HEK293 (cell line): ENCODE measurements at regions not wholly inside any gene's neighbourhood (a gene's known extent, or its start where the extent isn't known, plus 50 kb on each side); places are given as distances from the start of the nearest gene placed in this dataset.

Experiments
- CTCF ChIA-PET: fragments of 350-600 bp; formaldehyde crosslinking; extraction: SDS; loops from one replicate; lab custom pipeline; 2021; ENCODE audit warnings: antibody characterized with exemption; lab: Yijun Ruan, JAX
- POLR2A ChIA-PET: fragments of 300-600 bp; formaldehyde crosslinking; extraction: SDS; loops from one replicate; lab custom pipeline; 2020; ENCODE audit warnings: antibody characterized with exemption, inconsistent platforms; lab: Yijun Ruan, JAX
- H3K27ac ChIP-seq: fragments of 200-500 bp; sonication (Bioruptor generic); 2 replicates; pipeline ENCODE4 v1.5.1; 2014; ENCODE audit warnings: low read depth, low read length, control low read depth, inconsistent platforms; ENCODE audit errors: extremely low read depth
- H3K36me3 ChIP-seq, 2 experiments: fragments of 200-500 bp in 1 of 2; sonication (Bioruptor generic) in 1 of 2; 1 replicate in 1 of 2; 2 replicates in 1 of 2; pipeline ENCODE4 v1.5.1; 2014 to 2017; ENCODE audit warnings: inconsistent platforms in 2 of 2, low read length in 2 of 2; ENCODE audit not compliant: control insufficient read depth in 2 of 2, insufficient read depth in 1 of 2
- H3K4me1 ChIP-seq: fragments of 200-500 bp; sonication (Bioruptor generic); 2 replicates; pipeline ENCODE4 v1.5.1; 2014; ENCODE audit warnings: mild to moderate bottlenecking, low read length, inconsistent platforms; ENCODE audit not compliant: control insufficient read depth, insufficient read depth
- H3K4me3 ChIP-seq: 2 replicates; pipeline ENCODE4 v1.5.1; 2011; ENCODE audit warnings: low read depth, mild to moderate bottlenecking, control low read depth, low read length, moderate library complexity
- H3K9me3 ChIP-seq: fragments of 200-500 bp; sonication (Bioruptor generic); 2 replicates; pipeline ENCODE4 v1.5.1; 2014; ENCODE audit warnings: low read depth, low read length, inconsistent platforms; ENCODE audit not compliant: control insufficient read depth, insufficient read depth
- FEZF1 ChIP-seq: fragments of 450-650 bp; formaldehyde crosslinking; IDR thresholded peaks from 2 replicates; pipeline ENCODE4 v1.5.1; 2016; ENCODE audit warnings: missing biosample characterization, missing genetic modification characterization
- IKZF3 ChIP-seq: fragments of 450-650 bp; IDR thresholded peaks from 2 replicates; pipeline ENCODE4 v1.5.0; 2018; ENCODE audit warnings: missing biosample characterization, mild to moderate bottlenecking, missing genetic modification characterization, moderate library complexity
- PATZ1 ChIP-seq: fragments of 450-650 bp; formaldehyde crosslinking; IDR thresholded peaks from 2 replicates; pipeline ENCODE4 v1.5.1; 2016; ENCODE audit warnings: missing biosample characterization, missing genetic modification characterization
- ZBTB1 ChIP-seq: fragments of 450-650 bp; formaldehyde crosslinking; IDR thresholded peaks from 2 replicates; pipeline ENCODE4 v1.5.1; 2016; ENCODE audit warnings: missing biosample characterization, missing genetic modification characterization
- ZNF133 ChIP-seq: fragments of 450-650 bp; formaldehyde crosslinking; IDR thresholded peaks from 2 replicates; pipeline ENCODE4 v1.5.1; 2016; ENCODE audit warnings: missing biosample characterization, missing genetic modification characterization
- ZNF146 ChIP-seq: fragments of 450-650 bp; formaldehyde crosslinking; IDR thresholded peaks from 2 replicates; pipeline ENCODE4 v1.5.1; 2016; ENCODE audit warnings: missing biosample characterization, missing genetic modification characterization
- ZNF155 ChIP-seq: fragments of 450-650 bp; formaldehyde crosslinking; IDR thresholded peaks from 2 replicates; pipeline ENCODE4 v1.5.1; 2016; ENCODE audit warnings: missing biosample characterization, missing genetic modification characterization
- ZNF362 ChIP-seq: fragments of 450-650 bp; formaldehyde crosslinking; IDR thresholded peaks from 2 replicates; pipeline ENCODE4 v1.5.1; 2016; ENCODE audit warnings: missing biosample characterization, missing genetic modification characterization
- ZNF394 ChIP-seq: fragments of 450-650 bp; formaldehyde crosslinking; IDR thresholded peaks from 2 replicates; pipeline ENCODE4 v1.5.1; 2016; ENCODE audit warnings: missing biosample characterization, missing genetic modification characterization, mild to moderate bottlenecking, moderate library complexity, borderline replicate concordance
- ZNF426 ChIP-seq: fragments of 450-650 bp; formaldehyde crosslinking; IDR thresholded peaks from 2 replicates; pipeline ENCODE4 v1.5.1; 2017; ENCODE audit warnings: missing biosample characterization, missing genetic modification characterization, mild to moderate bottlenecking, inconsistent platforms, moderate library complexity
- ZNF514 ChIP-seq: fragments of 450-650 bp; formaldehyde crosslinking; IDR thresholded peaks from 2 replicates; pipeline ENCODE4 v1.5.1; 2016; ENCODE audit warnings: missing biosample characterization, missing genetic modification characterization
- ZNF558 ChIP-seq: fragments of 450-650 bp; formaldehyde crosslinking; IDR thresholded peaks from 2 replicates; pipeline ENCODE4 v1.5.1; 2016; ENCODE audit warnings: missing biosample characterization, missing genetic modification characterization
- ZNF626 ChIP-seq: fragments of 450-650 bp; sonication (Bioruptor Pico); formaldehyde crosslinking; IDR thresholded peaks from 2 replicates; pipeline ENCODE4 v1.5.1; 2018; ENCODE audit warnings: missing biosample characterization, missing genetic modification characterization, inconsistent platforms
- ZNF664 ChIP-seq: fragments of 450-650 bp; formaldehyde crosslinking; IDR thresholded peaks from 2 replicates; pipeline ENCODE4 v1.5.1; 2016; ENCODE audit warnings: missing biosample characterization, missing genetic modification characterization
- ZNF76 ChIP-seq: fragments of 450-650 bp; formaldehyde crosslinking; IDR thresholded peaks from 2 replicates; pipeline ENCODE4; 2016; ENCODE audit warnings: low read depth, missing biosample characterization, missing genetic modification characterization, borderline replicate concordance
- ZNF791 ChIP-seq: fragments of 450-650 bp; formaldehyde crosslinking; IDR thresholded peaks from 2 replicates; pipeline ENCODE4 v1.5.1; 2016; ENCODE audit warnings: missing biosample characterization, missing genetic modification characterization
- TF ChIP-seq, protein P1 (sequence below): fragments of 450-650 bp; formaldehyde crosslinking; conservative IDR thresholded peaks from 2 replicates; pipeline ENCODE4 v1.5.1; 2016; ENCODE audit warnings: low read depth, missing biosample characterization, missing genetic modification characterization
- TF ChIP-seq, protein P2 (sequence below): fragments of 450-650 bp; formaldehyde crosslinking; IDR thresholded peaks from 2 replicates; pipeline ENCODE4 v1.5.1; 2017; ENCODE audit warnings: missing biosample characterization, missing genetic modification characterization
- TF ChIP-seq, protein P3 (sequence below): fragments of 450-650 bp; formaldehyde crosslinking; IDR thresholded peaks from 2 replicates; pipeline ENCODE4 v1.5.1; 2016; ENCODE audit warnings: missing biosample characterization, missing genetic modification characterization, low read depth
- TF ChIP-seq, protein P4 (sequence below): fragments of 450-650 bp; formaldehyde crosslinking; IDR thresholded peaks from 2 replicates; pipeline ENCODE4 v1.5.1; 2017; ENCODE audit warnings: missing biosample characterization, missing genetic modification characterization

DNA sequence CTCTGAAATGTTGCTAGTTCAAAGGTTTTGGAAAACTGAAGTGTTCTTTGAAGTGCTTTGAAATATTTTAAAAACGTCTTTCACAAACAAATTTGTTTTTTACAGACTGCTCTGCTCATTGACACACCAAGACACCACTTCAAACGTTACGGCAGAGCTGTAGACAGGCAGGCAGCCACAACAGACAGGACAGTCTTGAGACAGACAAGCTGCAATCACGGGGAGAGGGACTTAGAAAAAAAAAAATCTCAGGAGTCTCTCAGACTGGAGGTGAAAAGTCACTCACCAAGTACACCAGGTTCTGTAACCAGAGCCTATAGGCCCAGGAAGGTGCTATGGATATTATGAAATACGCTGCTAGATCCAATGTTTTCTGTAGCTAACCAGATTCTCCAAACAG lies 135.4 kb downstream of the ISL1 start (continued):
- no peak for TF ChIP-seq ZNF362

GRCh38 chr5:51521583-51521982 lies 138.3 kb downstream of the ISL1 start:
- H3K36me3 ChIP-seq = no peaks in the 10 kb centered on the region
- H3K4me1 ChIP-seq = no peaks in the 10 kb centered on the region
- no peaks in the 10 kb centered on the region for H3K9me3 ChIP-seq
- H3K4me3 ChIP-seq = no peak overlapping the region
- no peak overlapping the region for H3K27ac ChIP-seq
- TF ChIP-seq ZNF146 (no peak), ZNF76 (tag by site-specific recombination) (no peak), ZNF664 (no peak), ZNF155 (tag by site-specific recombination) (no peak), IKZF3 (tag by site-specific recombination) (no peak), ZNF133 (tag by site-specific recombination) (no peak), ZNF426 (tag by site-specific recombination) (no peak), FEZF1 (tag by site-specific recombination) (no peak), ZNF514 (tag by site-specific recombination) (no peak), ZNF791 (tag by site-specific recombination) (no peak), ZNF626 (no peak), ZBTB1 (tag by site-specific recombination) (no peak), PATZ1 (tag by site-specific recombination) (no peak), ZNF394 (no peak)
- TF ChIP-seq, protein P1, sequence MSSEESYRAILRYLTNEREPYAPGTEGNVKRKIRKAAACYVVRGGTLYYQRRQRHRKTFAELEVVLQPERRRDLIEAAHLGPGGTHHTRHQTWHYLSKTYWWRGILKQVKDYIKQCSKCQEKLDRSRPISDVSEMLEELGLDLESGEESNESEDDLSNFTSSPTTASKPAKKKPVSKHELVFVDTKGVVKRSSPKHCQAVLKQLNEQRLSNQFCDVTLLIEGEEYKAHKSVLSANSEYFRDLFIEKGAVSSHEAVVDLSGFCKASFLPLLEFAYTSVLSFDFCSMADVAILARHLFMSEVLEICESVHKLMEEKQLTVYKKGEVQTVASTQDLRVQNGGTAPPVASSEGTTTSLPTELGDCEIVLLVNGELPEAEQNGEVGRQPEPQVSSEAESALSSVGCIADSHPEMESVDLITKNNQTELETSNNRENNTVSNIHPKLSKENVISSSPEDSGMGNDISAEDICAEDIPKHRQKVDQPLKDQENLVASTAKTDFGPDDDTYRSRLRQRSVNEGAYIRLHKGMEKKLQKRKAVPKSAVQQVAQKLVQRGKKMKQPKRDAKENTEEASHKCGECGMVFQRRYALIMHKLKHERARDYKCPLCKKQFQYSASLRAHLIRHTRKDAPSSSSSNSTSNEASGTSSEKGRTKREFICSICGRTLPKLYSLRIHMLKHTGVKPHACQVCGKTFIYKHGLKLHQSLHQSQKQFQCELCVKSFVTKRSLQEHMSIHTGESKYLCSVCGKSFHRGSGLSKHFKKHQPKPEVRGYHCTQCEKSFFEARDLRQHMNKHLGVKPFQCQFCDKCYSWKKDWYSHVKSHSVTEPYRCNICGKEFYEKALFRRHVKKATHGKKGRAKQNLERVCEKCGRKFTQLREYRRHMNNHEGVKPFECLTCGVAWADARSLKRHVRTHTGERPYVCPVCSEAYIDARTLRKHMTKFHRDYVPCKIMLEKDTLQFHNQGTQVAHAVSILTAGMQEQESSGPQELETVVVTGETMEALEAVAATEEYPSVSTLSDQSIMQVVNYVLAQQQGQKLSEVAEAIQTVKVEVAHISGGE (tag by site-specific recombination) = no peak
- TF ChIP-seq, protein P2, sequence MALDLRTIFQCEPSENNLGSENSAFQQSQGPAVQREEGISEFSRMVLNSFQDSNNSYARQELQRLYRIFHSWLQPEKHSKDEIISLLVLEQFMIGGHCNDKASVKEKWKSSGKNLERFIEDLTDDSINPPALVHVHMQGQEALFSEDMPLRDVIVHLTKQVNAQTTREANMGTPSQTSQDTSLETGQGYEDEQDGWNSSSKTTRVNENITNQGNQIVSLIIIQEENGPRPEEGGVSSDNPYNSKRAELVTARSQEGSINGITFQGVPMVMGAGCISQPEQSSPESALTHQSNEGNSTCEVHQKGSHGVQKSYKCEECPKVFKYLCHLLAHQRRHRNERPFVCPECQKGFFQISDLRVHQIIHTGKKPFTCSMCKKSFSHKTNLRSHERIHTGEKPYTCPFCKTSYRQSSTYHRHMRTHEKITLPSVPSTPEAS = no peak
- TF ChIP-seq, all 188 proteins: peak for 0
- CTCF ChIA-PET = no interaction called here
- POLR2A ChIA-PET = no interaction called here

- TF ChIP-seq, protein P3, sequence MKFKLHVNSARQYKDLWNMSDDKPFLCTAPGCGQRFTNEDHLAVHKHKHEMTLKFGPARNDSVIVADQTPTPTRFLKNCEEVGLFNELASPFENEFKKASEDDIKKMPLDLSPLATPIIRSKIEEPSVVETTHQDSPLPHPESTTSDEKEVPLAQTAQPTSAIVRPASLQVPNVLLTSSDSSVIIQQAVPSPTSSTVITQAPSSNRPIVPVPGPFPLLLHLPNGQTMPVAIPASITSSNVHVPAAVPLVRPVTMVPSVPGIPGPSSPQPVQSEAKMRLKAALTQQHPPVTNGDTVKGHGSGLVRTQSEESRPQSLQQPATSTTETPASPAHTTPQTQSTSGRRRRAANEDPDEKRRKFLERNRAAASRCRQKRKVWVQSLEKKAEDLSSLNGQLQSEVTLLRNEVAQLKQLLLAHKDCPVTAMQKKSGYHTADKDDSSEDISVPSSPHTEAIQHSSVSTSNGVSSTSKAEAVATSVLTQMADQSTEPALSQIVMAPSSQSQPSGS (tag by site-specific recombination) = peak; percentile 83
- no peak for TF ChIP-seq ZNF558 (tag by site-specific recombination)
- TF ChIP-seq, protein P4, sequence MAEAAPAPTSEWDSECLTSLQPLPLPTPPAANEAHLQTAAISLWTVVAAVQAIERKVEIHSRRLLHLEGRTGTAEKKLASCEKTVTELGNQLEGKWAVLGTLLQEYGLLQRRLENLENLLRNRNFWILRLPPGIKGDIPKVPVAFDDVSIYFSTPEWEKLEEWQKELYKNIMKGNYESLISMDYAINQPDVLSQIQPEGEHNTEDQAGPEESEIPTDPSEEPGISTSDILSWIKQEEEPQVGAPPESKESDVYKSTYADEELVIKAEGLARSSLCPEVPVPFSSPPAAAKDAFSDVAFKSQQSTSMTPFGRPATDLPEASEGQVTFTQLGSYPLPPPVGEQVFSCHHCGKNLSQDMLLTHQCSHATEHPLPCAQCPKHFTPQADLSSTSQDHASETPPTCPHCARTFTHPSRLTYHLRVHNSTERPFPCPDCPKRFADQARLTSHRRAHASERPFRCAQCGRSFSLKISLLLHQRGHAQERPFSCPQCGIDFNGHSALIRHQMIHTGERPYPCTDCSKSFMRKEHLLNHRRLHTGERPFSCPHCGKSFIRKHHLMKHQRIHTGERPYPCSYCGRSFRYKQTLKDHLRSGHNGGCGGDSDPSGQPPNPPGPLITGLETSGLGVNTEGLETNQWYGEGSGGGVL (tag by site-specific recombination) = no peak
Observed at GRCh38 chr5:51539232-51539631, 156.0 kb downstream of the ISL1 start.

More at GRCh38 chr5:51539232-51539631, 156.0 kb downstream of the ISL1 start:
- Histone ChIP-seq H3K4me3 (no peak overlapping the region), H3K4me1 (peaks cover 2% of the 10 kb centered on the region; the same call in 1 of the 2 replicates), H3K9me3 (no peaks in the 10 kb centered on the region), H3K27ac (no peak overlapping the region), H3K36me3 (no peaks in the 10 kb centered on the region)
- CTCF ChIA-PET = interaction anchor here (0.7 kb wide), 1 partner anchor 8 kb away, joined by 3 read pairs; no protein-coding TSS in a partner anchor
- POLR2A ChIA-PET = no interaction called here
